ENCODE measurements at regions not wholly inside any gene's neighbourhood (a gene's known extent, or its start where the extent isn't known, plus 50 kb on each side); places are given as distances from the start of the nearest gene placed in this dataset.

- CTCF ChIA-PET, result interaction anchor here (1.0 kb wide), 1 partner anchor 19 kb away, joined by 3 read pairs; no protein-coding TSS in a partner anchor
These were observed 343.7 kb upstream of the TRAM1L1 start for GRCh38 chr4:117429061-117429460.

More at GRCh38 chr4:117429061-117429460, 343.7 kb upstream of the TRAM1L1 start:
- Histone ChIP-seq H3K27ac (ENCODE audit: low read depth in 2 of 2, low read length in 1 of 2) (no peak overlapping the region), H3K79me2 (ENCODE audit: insufficient read depth) (no peaks in the 10 kb centered on the region), H3K4me3 (ENCODE audit: low read depth in 2 of 2, low read length in 1 of 2) (no peak overlapping the region), H3K9me2 (no peaks in the 10 kb centered on the region), H3F3A (replicated peaks; ENCODE audit: insufficient read depth) (no peaks in the 10 kb centered on the region), H3K4me2 (no peak overlapping the region), H3K9me3 (no peaks in the 10 kb centered on the region; the same call in 1 of the 2 replicates), H4K20me1 (ENCODE audit: insufficient read depth) (no peaks in the 10 kb centered on the region), H3K9ac (no peak overlapping the region), H3K27me3 (ENCODE audit: insufficient read depth) (no peaks in the 10 kb centered on the region), H2AFZ (ENCODE audit: low read depth) (no peak overlapping the region), H3K36me3 (replicated peaks in 1 of 2; ENCODE audit: control insufficient read depth in 1 of 2, insufficient read depth in 2 of 2, low read length in 1 of 2) (no peaks in the 10 kb centered on the region), H3K4me1 (ENCODE audit: control insufficient read depth in 1 of 2, insufficient read depth in 2 of 2, low read depth in 1 of 2, low read length in 1 of 2) (no peaks in the 10 kb centered on the region; a peak in 1 of 4 replicates)
- TF ChIP-seq ELF1 (IDR thresholded peaks at IDR 0.05) (no peak), CTCF (IDR thresholded peaks at IDR 0.05) (no peak; the same call in 1 of the 2 replicates), IRF3 (IDR thresholded peaks at IDR 0.05; ENCODE audit: low read depth, low read length) (no peak), MXI1 (IDR thresholded peaks at IDR 0.05; ENCODE audit: low read depth, low read length) (no peak), RFX5 (IDR thresholded peaks at IDR 0.05; ENCODE audit: low read length) (no peak), USF2 (IDR thresholded peaks at IDR 0.05; ENCODE audit: borderline replicate concordance, low read depth, low read length) (no peak), RCOR1 (IDR thresholded peaks at IDR 0.05; ENCODE audit: low read length) (no peak), PBX3 (IDR thresholded peaks at IDR 0.05) (no peak), GABPA (IDR thresholded peaks at IDR 0.05; ENCODE audit: low read depth) (no peak), NRF1 (IDR thresholded peaks at IDR 0.05; ENCODE audit: low read depth, low read length) (no peak)
- DNase-seq, result no peak
- POLR2A ChIA-PET, result no interaction called here
- WGBS (ENCODE audit: low lambda C conversion rate), result no CpG with 5 or more reads among the region's 2 CpGs

Measured in SK-N-SH (cell line).